HepG2 (cell line): ENCODE measurements at regions not wholly inside any gene's neighbourhood (a gene's known extent, or its start where the extent isn't known, plus 50 kb on each side); places are given as distances from the start of the nearest gene placed in this dataset.

Experiments
- ARID5B ChIP-seq: IDR thresholded peaks from 2 replicates; pipeline ENCODE4 v1.4.0; 2020; ENCODE audit warnings: mild to moderate bottlenecking, missing genetic modification reagents
- BORCS8-MEF2B ChIP-seq: sonication (generic); formaldehyde crosslinking; IDR thresholded peaks from 2 replicates; pipeline ENCODE4 v1.8.0; 2022; ENCODE audit warnings: mild to moderate bottlenecking, missing genetic modification reagents
- CEBPG ChIP-seq: IDR thresholded peaks from 2 replicates; pipeline ENCODE4 v1.6.1; 2016
- GATAD2A ChIP-seq: IDR thresholded peaks from 2 replicates; pipeline ENCODE4 v1.6.1; 2016
- IRF2 ChIP-seq: IDR thresholded peaks from 2 replicates; pipeline ENCODE4 v1.6.1; 2018; ENCODE audit warnings: missing genetic modification reagents, missing compliant biosample characterization
- JDP2 ChIP-seq: sonication (generic); formaldehyde crosslinking; IDR thresholded peaks from 2 replicates; pipeline ENCODE4 v1.8.1; 2022; ENCODE audit warnings: missing genetic modification reagents, borderline replicate concordance
- KDM4B ChIP-seq: sonication (generic); formaldehyde crosslinking; IDR thresholded peaks from 2 replicates; pipeline ENCODE4 v1.4.0; 2020; ENCODE audit warnings: missing genetic modification reagents
- NCOA1 ChIP-seq: sonication (generic); formaldehyde crosslinking; IDR thresholded peaks from 2 replicates; pipeline ENCODE4 v1.9.0; 2021; ENCODE audit warnings: missing genetic modification reagents
- PHF8 ChIP-seq: sonication (generic); formaldehyde crosslinking; IDR thresholded peaks from 2 replicates; pipeline ENCODE4 v1.5.0; 2020; ENCODE audit warnings: missing genetic modification reagents
- POLR2A ChIP-seq, 2 experiments: IDR thresholded peaks; 2 replicates each; pipeline ENCODE4 v1.6.1; 2011; ENCODE audit warnings: low read depth in 2 of 2, low read length in 2 of 2, mild to moderate bottlenecking in 1 of 2, moderate library complexity in 1 of 2; ENCODE audit not compliant: insufficient read depth in 1 of 2
- POLR2G ChIP-seq: fragments of 200-400 bp; formaldehyde crosslinking; IDR thresholded peaks from 2 replicates; pipeline ENCODE4 v1.6.1; 2018; ENCODE audit warnings: mild to moderate bottlenecking, low read depth, low read length, moderate library complexity
- RAD21 ChIP-seq: fragments of 450-650 bp; formaldehyde crosslinking; IDR thresholded peaks from 2 replicates; pipeline ENCODE4 v1.5.0; 2020; ENCODE audit warnings: mild to moderate bottlenecking
- SIN3B ChIP-seq: fragments of 150-350 bp; IDR thresholded peaks from 2 replicates; pipeline ENCODE4 v1.6.1; 2014; ENCODE audit warnings: low read length
- SMAD9 ChIP-seq: sonication (generic); formaldehyde crosslinking; IDR thresholded peaks from 2 replicates; pipeline ENCODE4 v1.5.1; 2020; ENCODE audit warnings: mild to moderate bottlenecking, missing genetic modification reagents
- SNAPC2 ChIP-seq: sonication (generic); formaldehyde crosslinking; IDR thresholded peaks from 2 replicates; pipeline ENCODE4 v1.8.1; 2022; ENCODE audit warnings: mild to moderate bottlenecking, missing genetic modification reagents
- USF2 ChIP-seq, 2 experiments: sonication (generic) in 1 of 2; formaldehyde crosslinking in 1 of 2; IDR thresholded peaks; 2 replicates each; pipeline versions ENCODE4 v1.5.1 to v1.6.1; 2011 to 2020; ENCODE audit warnings: borderline replicate concordance in 1 of 2, low read depth in 1 of 2, low read length in 1 of 2, mild to moderate bottlenecking in 1 of 2, missing genetic modification reagents in 1 of 2, moderate library complexity in 1 of 2
- ZBTB1 ChIP-seq: sonication (generic); formaldehyde crosslinking; IDR thresholded peaks from 2 replicates; pipeline ENCODE4 v1.4.0; 2020; ENCODE audit warnings: missing genetic modification reagents, borderline replicate concordance
- ZFX ChIP-seq: sonication (generic); formaldehyde crosslinking; IDR thresholded peaks from 2 replicates; pipeline ENCODE4 v1.4.0; 2020; ENCODE audit warnings: mild to moderate bottlenecking, low read depth, missing genetic modification reagents, moderate library complexity
- ZNF44 ChIP-seq: sonication (generic); formaldehyde crosslinking; IDR thresholded peaks from 2 replicates; pipeline ENCODE4 v1.5.1; 2020; ENCODE audit warnings: mild to moderate bottlenecking, missing genetic modification reagents
- ZNF460 ChIP-seq: sonication (generic); formaldehyde crosslinking; IDR thresholded peaks from 2 replicates; pipeline ENCODE4 v1.5.1; 2020; ENCODE audit warnings: missing genetic modification reagents, mild to moderate bottlenecking, borderline replicate concordance
- ZNF652 ChIP-seq: IDR thresholded peaks from 2 replicates; pipeline ENCODE4 v1.6.1; 2016; ENCODE audit warnings: low read depth, borderline replicate concordance
- ZNF841 ChIP-seq: sonication (generic); formaldehyde crosslinking; IDR thresholded peaks from 2 replicates; pipeline ENCODE4 v1.8.1; 2023; ENCODE audit warnings: missing genetic modification reagents, borderline replicate concordance
- ZSCAN25 ChIP-seq: sonication (generic); formaldehyde crosslinking; IDR thresholded peaks from 2 replicates; pipeline ENCODE4 v1.8.0; 2022; ENCODE audit warnings: mild to moderate bottlenecking, missing genetic modification reagents
- TF ChIP-seq, protein P1 (sequence below): sonication (generic); formaldehyde crosslinking; IDR thresholded peaks from 2 replicates; pipeline ENCODE4 v1.8.1; 2023; ENCODE audit warnings: mild to moderate bottlenecking, moderate library complexity, missing genetic modification reagents
- TF ChIP-seq, protein P2 (sequence below): sonication (generic); formaldehyde crosslinking; conservative IDR thresholded peaks from 2 replicates; pipeline ENCODE4 v1.8.0; 2022; ENCODE audit warnings: low read depth, missing genetic modification reagents

- TF ChIP-seq, protein P1, sequence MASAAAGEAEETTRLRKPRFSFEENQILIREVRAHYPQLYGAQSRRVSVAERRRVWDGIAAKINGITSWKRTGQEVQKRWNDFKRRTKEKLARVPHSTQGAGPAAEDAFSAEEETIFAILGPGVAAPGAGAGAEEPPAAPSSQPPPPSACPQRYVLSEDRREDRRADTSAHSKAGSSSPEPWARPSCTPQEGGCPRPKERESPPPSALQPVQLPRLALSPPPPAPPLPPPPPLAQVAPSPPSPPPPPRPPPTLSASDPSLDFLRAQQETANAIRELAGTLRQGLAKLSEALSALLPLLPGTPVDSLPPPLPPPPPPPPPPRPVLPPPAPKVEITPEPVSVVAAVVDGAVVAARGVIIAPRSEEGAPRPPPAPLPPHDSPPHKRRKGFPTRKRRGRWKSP (CRISPR knock-in tag): no peak
- peak; percentile 9; the same call in 1 of the 2 replicates for TF ChIP-seq ZNF652 (CRISPR knock-in tag)
- no peak for TF ChIP-seq ZSCAN25 (CRISPR knock-in tag)
- TF ChIP-seq ZNF44 (CRISPR knock-in tag): no peak
- TF ChIP-seq, protein P2, sequence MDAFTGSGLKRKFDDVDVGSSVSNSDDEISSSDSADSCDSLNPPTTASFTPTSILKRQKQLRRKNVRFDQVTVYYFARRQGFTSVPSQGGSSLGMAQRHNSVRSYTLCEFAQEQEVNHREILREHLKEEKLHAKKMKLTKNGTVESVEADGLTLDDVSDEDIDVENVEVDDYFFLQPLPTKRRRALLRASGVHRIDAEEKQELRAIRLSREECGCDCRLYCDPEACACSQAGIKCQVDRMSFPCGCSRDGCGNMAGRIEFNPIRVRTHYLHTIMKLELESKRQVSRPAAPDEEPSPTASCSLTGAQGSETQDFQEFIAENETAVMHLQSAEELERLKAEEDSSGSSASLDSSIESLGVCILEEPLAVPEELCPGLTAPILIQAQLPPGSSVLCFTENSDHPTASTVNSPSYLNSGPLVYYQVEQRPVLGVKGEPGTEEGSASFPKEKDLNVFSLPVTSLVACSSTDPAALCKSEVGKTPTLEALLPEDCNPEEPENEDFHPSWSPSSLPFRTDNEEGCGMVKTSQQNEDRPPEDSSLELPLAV: no peak
- no peak for TF ChIP-seq KDM4B
- peak; percentile 47 to 68; a peak in 3 of 4 replicates for TF ChIP-seq POLR2A (IDR thresholded peaks at IDR 0.05; ENCODE audit: insufficient read depth in 1 of 2, low read depth in 2 of 2, low read length in 2 of 2)
- peak; percentile 43; the same call in 1 of the 2 replicates for TF ChIP-seq ARID5B (CRISPR knock-in tag)
- TF ChIP-seq ZBTB1 (CRISPR knock-in tag): no peak
- no peak for TF ChIP-seq ZNF841
- TF ChIP-seq ZNF460: no peak
- peak; percentile 17; the same call in 1 of the 2 replicates for TF ChIP-seq SIN3B
- TF ChIP-seq IRF2 (CRISPR knock-in tag): peak; percentile 74
- TF ChIP-seq NCOA1: peak; percentile 44; the same call in 1 of the 2 replicates
- TF ChIP-seq POLR2G: peak; percentile 61
- no peak for TF ChIP-seq USF2 (IDR thresholded peaks at IDR 0.05; ENCODE audit: low read depth, low read length)
- no peak for TF ChIP-seq USF2 (CRISPR knock-in tag; IDR thresholded peaks at IDR 0.05; ENCODE audit: borderline replicate concordance)
- no peak for TF ChIP-seq CEBPG (CRISPR knock-in tag)
- peak; percentile 52; the same call in 1 of the 2 replicates for TF ChIP-seq ZFX
- TF ChIP-seq SNAPC2: no peak
- TF ChIP-seq SMAD9 (CRISPR knock-in tag): no peak
- TF ChIP-seq BORCS8-MEF2B (CRISPR knock-in tag): no peak
- TF ChIP-seq GATAD2A (CRISPR knock-in tag): peak; percentile 35; the same call in 1 of the 2 replicates
- no peak for TF ChIP-seq RAD21
- peak; percentile 10; the same call in 1 of the 2 replicates for TF ChIP-seq PHF8 (CRISPR knock-in tag)
- TF ChIP-seq JDP2: no peak
Measured at GRCh38 chr6:26205161-26205624, 118.0 kb downstream of the HFE start (continued).
